GM23338 (cell line): ENCODE measurements at regions not wholly inside any gene's neighbourhood (a gene's known extent, or its start where the extent isn't known, plus 50 kb on each side); places are given as distances from the start of the nearest gene placed in this dataset.

Experiments
- ATAC-seq: fragments of 200-7000 bp; cut with Tn5 transposase; 3 replicates; pipeline ENCODE4 v1.9.1; 2020
- DNase-seq: peaks from one replicate; pipeline ENCODE4 v3.0.0-alpha.2; 2015; ENCODE audit warnings: low spot score
- H2AFZ ChIP-seq: fragments of 200-600 bp; sonication (generic); 2 replicates; pipeline ENCODE4 v1.8.0; 2016; ENCODE audit warnings: antibody characterized with exemption, mild to moderate bottlenecking, moderate library complexity
- H3F3A ChIP-seq: fragments of 200-600 bp; sonication (generic); replicated peaks from 2 replicates; pipeline ENCODE4 v1.8.0; 2017; ENCODE audit warnings: antibody characterized with exemption, mixed run types, low read depth
- H3K27ac ChIP-seq: fragments of 200-600 bp; sonication (generic); 2 replicates; pipeline ENCODE4 v1.6.1; 2016; ENCODE audit warnings: low read depth
- H3K27me3 ChIP-seq: fragments of 200-600 bp; sonication (generic); 2 replicates; pipeline ENCODE4 v1.8.0; 2016; ENCODE audit warnings: mild to moderate bottlenecking, mixed run types, moderate library complexity; ENCODE audit not compliant: insufficient read depth
- H3K36me3 ChIP-seq: fragments of 200-600 bp; sonication (generic); 2 replicates; pipeline ENCODE4 v1.8.0; 2016; ENCODE audit warnings: mild to moderate bottlenecking; ENCODE audit not compliant: insufficient read depth
- H3K4me1 ChIP-seq: fragments of 200-600 bp; sonication (generic); 2 replicates; pipeline ENCODE4 v1.8.0; 2016; ENCODE audit warnings: mild to moderate bottlenecking, moderate library complexity; ENCODE audit not compliant: insufficient read depth
- H3K4me2 ChIP-seq: fragments of 200-600 bp; sonication (generic); 2 replicates; pipeline ENCODE4 v1.7.1; 2017; ENCODE audit warnings: mixed run types
- H3K4me3 ChIP-seq: fragments of 200-600 bp; sonication (generic); 2 replicates; pipeline ENCODE4 v1.6.1; 2016; ENCODE audit warnings: mixed run types
- H3K79me2 ChIP-seq: fragments of 200-600 bp; sonication (generic); replicated peaks from 2 replicates; pipeline ENCODE4 v1.8.0; 2017; ENCODE audit warnings: mild to moderate bottlenecking; ENCODE audit not compliant: insufficient read depth
- H3K9me2 ChIP-seq: fragments of 200-600 bp; sonication (generic); 2 replicates; pipeline ENCODE4 v1.8.0; 2017; ENCODE audit not compliant: insufficient read depth
- H4K20me1 ChIP-seq: fragments of 200-600 bp; sonication (generic); replicated peaks from 2 replicates; pipeline ENCODE4 v1.8.0; 2017; ENCODE audit warnings: mild to moderate bottlenecking; ENCODE audit not compliant: insufficient read depth
- H3K27ac Mint-ChIP-seq: 2 replicates; pipeline ENCODE4 v1.8.0; 2020; ENCODE audit warnings: inconsistent platforms, mild to moderate bottlenecking, moderate library complexity, mixed read lengths
- H3K27me3 Mint-ChIP-seq: 3 replicates; pipeline ENCODE4 v1.8.0; 2022; ENCODE audit warnings: low read depth, mild to moderate bottlenecking, moderate library complexity, mixed read lengths, inconsistent platforms; ENCODE audit not compliant: insufficient read depth, poor library complexity
- H3K36me3 Mint-ChIP-seq: 3 replicates; pipeline ENCODE4 v1.8.0; 2021; ENCODE audit warnings: low read depth, mild to moderate bottlenecking, inconsistent platforms, moderate library complexity, mixed read lengths
- H3K4me1 Mint-ChIP-seq: 3 replicates; pipeline ENCODE4 v1.8.0; 2020; ENCODE audit warnings: mild to moderate bottlenecking, inconsistent platforms, mixed read lengths
- H3K4me3 Mint-ChIP-seq: 3 replicates; pipeline ENCODE4 v1.8.0; 2021; ENCODE audit warnings: moderate library complexity, mild to moderate bottlenecking, inconsistent platforms, mixed read lengths
- H3K9me3 Mint-ChIP-seq: 3 replicates; pipeline ENCODE4 v1.8.0; 2020; ENCODE audit warnings: moderate library complexity, mild to moderate bottlenecking, inconsistent platforms, mixed read lengths
- ZNF462 ChIP-seq: fragments of 250-450 bp; sonication (Bioruptor Pico); IDR thresholded peaks from 2 replicates; pipeline ENCODE4 v1.5.0; 2020; ENCODE audit warnings: mild to moderate bottlenecking, moderate library complexity
- TF ChIP-seq, protein P1 (sequence below), 2 experiments: fragments of 200-600 bp in 1 of 2; sonication (generic) in 1 of 2; conservative IDR thresholded peaks; 2 replicates each; pipeline versions ENCODE4 v1.5.1 to v1.6.1; 2016 to 2017; ENCODE audit warnings: antibody characterized with exemption in 2 of 2, low read depth in 2 of 2, mild to moderate bottlenecking in 2 of 2, moderate library complexity in 1 of 2
- TF ChIP-seq, protein P2 (sequence below): IDR thresholded peaks from one replicate; pipeline ENCODE4 v1.6.1; 2018; ENCODE audit warnings: antibody characterized with exemption; ENCODE audit not compliant: unreplicated experiment
- TF ChIP-seq, protein P3 (sequence below): IDR thresholded peaks from 2 replicates; pipeline ENCODE4 v1.6.1; 2016; ENCODE audit warnings: antibody characterized with exemption

- no peaks in the 10 kb centered on the region for H3K9me2 ChIP-seq
- H3K4me1 ChIP-seq: peaks cover 42% of the 10 kb centered on the region
- H3K27ac Mint-ChIP-seq: no peak overlapping the region
- ATAC-seq: no peak
- no peaks in the 10 kb centered on the region for H3K79me2 ChIP-seq
- no peaks in the 10 kb centered on the region for H3F3A ChIP-seq
- peaks cover 4% of the 10 kb centered on the region for H3K27me3 Mint-ChIP-seq
- DNase-seq: no peak
- no peaks in the 10 kb centered on the region for H3K36me3 Mint-ChIP-seq
- no peak overlapping the region for H3K27ac ChIP-seq
- no peak overlapping the region for H3K4me3 Mint-ChIP-seq
- no peaks in the 10 kb centered on the region for H4K20me1 ChIP-seq
- H2AFZ ChIP-seq: no peak overlapping the region
- no peaks in the 10 kb centered on the region; the same call in 2 of the 3 replicates for H3K9me3 Mint-ChIP-seq
- H3K4me2 ChIP-seq: no peak overlapping the region
- TF ChIP-seq, protein P1, sequence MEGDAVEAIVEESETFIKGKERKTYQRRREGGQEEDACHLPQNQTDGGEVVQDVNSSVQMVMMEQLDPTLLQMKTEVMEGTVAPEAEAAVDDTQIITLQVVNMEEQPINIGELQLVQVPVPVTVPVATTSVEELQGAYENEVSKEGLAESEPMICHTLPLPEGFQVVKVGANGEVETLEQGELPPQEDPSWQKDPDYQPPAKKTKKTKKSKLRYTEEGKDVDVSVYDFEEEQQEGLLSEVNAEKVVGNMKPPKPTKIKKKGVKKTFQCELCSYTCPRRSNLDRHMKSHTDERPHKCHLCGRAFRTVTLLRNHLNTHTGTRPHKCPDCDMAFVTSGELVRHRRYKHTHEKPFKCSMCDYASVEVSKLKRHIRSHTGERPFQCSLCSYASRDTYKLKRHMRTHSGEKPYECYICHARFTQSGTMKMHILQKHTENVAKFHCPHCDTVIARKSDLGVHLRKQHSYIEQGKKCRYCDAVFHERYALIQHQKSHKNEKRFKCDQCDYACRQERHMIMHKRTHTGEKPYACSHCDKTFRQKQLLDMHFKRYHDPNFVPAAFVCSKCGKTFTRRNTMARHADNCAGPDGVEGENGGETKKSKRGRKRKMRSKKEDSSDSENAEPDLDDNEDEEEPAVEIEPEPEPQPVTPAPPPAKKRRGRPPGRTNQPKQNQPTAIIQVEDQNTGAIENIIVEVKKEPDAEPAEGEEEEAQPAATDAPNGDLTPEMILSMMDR (conservative IDR thresholded peaks at IDR 0.05; ENCODE audit: low read depth in 2 of 2): no peak
- TF ChIP-seq, protein P2, sequence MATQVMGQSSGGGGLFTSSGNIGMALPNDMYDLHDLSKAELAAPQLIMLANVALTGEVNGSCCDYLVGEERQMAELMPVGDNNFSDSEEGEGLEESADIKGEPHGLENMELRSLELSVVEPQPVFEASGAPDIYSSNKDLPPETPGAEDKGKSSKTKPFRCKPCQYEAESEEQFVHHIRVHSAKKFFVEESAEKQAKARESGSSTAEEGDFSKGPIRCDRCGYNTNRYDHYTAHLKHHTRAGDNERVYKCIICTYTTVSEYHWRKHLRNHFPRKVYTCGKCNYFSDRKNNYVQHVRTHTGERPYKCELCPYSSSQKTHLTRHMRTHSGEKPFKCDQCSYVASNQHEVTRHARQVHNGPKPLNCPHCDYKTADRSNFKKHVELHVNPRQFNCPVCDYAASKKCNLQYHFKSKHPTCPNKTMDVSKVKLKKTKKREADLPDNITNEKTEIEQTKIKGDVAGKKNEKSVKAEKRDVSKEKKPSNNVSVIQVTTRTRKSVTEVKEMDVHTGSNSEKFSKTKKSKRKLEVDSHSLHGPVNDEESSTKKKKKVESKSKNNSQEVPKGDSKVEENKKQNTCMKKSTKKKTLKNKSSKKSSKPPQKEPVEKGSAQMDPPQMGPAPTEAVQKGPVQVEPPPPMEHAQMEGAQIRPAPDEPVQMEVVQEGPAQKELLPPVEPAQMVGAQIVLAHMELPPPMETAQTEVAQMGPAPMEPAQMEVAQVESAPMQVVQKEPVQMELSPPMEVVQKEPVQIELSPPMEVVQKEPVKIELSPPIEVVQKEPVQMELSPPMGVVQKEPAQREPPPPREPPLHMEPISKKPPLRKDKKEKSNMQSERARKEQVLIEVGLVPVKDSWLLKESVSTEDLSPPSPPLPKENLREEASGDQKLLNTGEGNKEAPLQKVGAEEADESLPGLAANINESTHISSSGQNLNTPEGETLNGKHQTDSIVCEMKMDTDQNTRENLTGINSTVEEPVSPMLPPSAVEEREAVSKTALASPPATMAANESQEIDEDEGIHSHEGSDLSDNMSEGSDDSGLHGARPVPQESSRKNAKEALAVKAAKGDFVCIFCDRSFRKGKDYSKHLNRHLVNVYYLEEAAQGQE: no peak
- H3K27me3 ChIP-seq: no peaks in the 10 kb centered on the region
- H3K4me1 Mint-ChIP-seq: peaks cover 52% of the 10 kb centered on the region
- H3K36me3 ChIP-seq: no peaks in the 10 kb centered on the region
- H3K4me3 ChIP-seq: no peak overlapping the region
These were observed 69.9 kb upstream of the KBTBD8 start for GRCh38 chr3:66928252-66928651.

GRCh38 chr3:66931291-66931690 lies 66.8 kb upstream of the KBTBD8 start:
- H3K27ac Mint-ChIP-seq: peak overlapping the region; percentile 71
- no peak for TF ChIP-seq ZNF462 (CRISPR knock-in tag)
- TF ChIP-seq, protein P3, sequence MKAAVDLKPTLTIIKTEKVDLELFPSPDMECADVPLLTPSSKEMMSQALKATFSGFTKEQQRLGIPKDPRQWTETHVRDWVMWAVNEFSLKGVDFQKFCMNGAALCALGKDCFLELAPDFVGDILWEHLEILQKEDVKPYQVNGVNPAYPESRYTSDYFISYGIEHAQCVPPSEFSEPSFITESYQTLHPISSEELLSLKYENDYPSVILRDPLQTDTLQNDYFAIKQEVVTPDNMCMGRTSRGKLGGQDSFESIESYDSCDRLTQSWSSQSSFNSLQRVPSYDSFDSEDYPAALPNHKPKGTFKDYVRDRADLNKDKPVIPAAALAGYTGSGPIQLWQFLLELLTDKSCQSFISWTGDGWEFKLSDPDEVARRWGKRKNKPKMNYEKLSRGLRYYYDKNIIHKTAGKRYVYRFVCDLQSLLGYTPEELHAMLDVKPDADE: no peak

More at GRCh38 chr3:66931291-66931690, 66.8 kb upstream of the KBTBD8 start:
- Histone ChIP-seq H3K4me2 (peak overlapping the region; percentile 5), H3K4me1 (peaks cover 51% of the 10 kb centered on the region), H3K36me3 (no peaks in the 10 kb centered on the region), H4K20me1 (no peaks in the 10 kb centered on the region), H3K9me2 (no peaks in the 10 kb centered on the region), H3K4me3 (no peak overlapping the region), H3K79me2 (no peaks in the 10 kb centered on the region), H3F3A (no peaks in the 10 kb centered on the region), H3K27me3 (no peaks in the 10 kb centered on the region), H2AFZ (no peak overlapping the region), H3K27ac (no peak overlapping the region)
- Mint-ChIP-seq H3K27me3 (peaks cover 3% of the 10 kb centered on the region), H3K4me3 (no peak overlapping the region), H3K4me1 (peaks cover 59% of the 10 kb centered on the region), H3K36me3 (no peaks in the 10 kb centered on the region), H3K9me3 (no peaks in the 10 kb centered on the region)
- ATAC-seq: no peak
- no peak for DNase-seq
